Muscle of arm (tissue), 1 donor: ENCODE measurements at regions not wholly inside any gene's neighbourhood (a gene's known extent, or its start where the extent isn't known, plus 50 kb on each side); places are given as distances from the start of the nearest gene placed in this dataset.

Experiments
- DNase-seq: peaks from one replicate; pipeline ENCODE4 v3.0.0-alpha.2; 2013

DNA sequence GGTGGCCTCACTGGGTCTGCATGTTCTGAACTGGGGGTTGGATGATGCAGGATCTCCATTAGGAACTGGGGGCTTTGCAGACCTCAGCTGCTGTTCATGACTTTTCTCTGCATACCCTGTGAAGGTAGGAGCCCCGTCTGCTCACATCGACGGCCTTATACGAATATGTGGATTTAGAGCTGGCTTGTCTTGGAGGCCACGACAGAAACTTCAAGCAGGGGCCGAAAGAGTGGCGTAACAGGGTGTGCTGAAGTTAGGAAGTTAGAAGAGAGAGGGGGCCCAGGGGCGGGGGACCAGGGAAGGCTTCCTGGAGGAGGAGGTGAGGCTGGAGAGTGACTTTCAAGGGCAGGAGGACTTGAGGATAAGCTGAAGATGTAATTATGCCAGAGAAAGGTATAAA, 144.9 kb downstream of the TSN start:
- DNase-seq: no peak

DNA sequence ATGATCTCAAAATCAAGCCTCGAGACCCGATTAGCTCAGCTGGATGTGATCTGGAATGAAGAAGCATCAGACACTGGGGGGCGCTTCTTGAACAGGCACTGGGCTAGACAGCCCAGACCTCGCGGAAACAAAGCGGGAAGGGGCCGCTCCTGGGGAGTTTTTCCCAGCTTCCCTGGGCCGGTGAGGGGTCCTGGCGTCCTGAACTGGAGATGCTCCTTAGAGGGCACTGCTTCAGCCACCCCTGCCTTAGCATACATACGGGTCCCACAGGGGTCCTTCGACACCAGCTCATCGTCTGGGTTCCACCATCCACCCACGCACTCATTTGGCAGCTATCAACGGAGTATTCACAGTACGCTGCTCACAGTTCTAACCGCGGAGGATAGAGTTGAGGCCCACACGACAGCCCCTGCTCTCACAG, 146.7 kb downstream of the TSN start:
- DNase-seq: peak; percentile 15

DNA sequence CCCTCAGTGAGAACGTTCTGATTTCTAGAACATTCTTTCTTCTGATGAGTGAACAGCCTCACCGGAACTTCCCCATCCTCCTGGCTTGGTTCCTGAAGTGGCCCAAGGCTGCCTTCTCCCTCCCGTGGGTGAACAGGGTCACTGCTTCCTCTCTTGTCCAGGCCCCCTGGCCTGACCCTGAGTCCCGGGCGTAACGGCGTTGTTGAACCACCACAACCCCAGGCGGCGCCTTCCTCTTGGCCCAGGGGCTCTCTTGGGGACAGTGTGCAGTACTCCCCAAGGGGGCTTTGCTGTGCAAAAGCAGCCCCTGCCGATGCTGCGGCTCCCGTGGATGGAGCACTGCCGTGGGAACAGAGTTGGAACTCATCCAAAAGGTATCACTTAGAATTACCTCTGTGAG, 147.2 kb downstream of the TSN start:
- DNase-seq: no peak

DNA sequence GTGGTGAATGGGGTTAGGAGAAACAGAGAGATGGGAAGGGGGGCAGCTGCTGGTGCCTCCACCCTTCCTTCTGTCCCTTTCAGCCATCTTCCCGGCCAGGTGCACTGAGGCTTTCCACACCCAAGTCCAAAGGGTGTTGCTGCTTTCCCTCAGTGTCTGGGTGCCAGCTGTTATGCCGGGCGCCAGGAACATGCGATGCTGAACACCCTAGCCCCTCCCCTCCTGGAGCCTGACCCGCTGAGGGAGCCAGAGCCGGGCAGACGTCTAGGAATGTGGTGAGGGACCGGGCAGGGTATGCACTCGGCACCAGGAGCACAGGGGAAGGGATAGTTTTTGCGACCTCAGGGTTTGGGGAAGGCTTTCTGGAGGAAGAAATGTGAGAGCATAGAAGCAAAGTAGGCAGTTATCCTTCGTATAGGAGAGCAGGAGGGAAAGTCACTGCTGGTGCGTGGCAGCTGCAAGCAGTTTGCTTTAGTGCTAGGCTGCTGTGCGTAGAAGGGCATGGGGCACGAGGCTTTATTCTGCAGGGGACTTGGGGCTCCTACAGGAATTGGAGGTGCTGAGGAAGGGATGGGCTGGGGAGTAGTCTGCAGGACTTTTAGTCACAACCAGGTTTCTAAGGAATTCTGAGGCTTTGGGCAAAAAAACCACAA, 147.7 kb downstream of the TSN start:
- DNase-seq: peak; percentile 15

DNA sequence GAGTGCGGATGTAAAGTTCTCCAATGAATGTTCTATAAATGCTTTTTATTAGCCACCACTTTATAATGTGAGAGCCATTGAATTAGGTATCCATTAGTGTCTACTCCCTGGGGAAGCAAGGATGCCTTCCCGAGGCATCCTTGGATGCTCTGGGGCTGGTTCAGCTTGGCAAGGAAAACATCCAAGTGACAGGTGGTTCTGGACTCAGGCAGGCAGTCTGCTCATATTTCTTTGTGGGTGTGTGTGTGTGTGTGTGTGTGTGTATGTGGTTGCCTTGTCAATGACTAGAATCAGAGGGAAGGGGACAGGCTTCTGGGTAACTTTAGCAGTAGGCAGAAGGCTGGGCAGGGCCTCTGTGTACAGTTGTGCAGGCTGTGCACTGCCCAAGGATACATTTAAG, 149.2 kb downstream of the TSN start:
- no peak for DNase-seq

DNA sequence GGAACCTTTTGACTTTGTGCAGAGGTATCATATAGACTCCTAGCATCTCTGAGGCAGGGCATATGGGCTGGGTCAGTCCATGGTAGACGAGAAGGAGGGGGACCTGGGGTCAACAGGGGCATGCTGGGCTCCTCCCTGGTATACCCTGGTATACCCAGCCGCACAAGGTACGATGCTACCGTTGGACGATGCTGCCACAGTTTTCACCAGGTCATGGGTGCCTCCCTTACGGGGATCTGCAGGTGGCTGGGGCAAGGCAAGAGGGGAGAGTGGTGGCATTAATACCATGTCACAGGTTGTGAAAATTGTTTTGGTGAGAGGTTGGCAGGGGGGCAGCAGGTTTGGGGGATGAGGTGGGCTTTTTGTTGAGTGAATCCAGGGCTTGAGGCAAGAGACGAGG, 149.8 kb downstream of the TSN start:
- DNase-seq: no peak

DNA sequence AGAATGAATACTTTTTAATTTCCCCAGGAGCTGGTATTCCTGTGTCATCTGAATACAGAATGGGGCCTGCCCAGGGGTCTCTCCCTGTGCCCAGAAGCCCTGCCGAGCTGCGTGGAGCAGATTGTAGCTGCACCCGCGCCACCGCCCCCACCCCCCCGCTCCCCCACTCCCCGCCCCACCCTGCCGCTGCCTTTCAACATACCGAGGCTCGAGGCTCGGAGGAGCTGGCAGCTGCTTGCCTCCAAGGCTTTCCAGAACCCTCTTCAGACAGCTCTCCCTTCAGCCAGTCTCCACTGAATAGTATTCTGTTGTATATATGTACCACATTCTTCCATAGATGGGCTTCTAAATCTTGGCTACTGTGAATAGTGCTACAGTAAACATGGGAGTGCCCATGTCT, 150.7 kb downstream of the TSN start:
- DNase-seq: no peak

DNA sequence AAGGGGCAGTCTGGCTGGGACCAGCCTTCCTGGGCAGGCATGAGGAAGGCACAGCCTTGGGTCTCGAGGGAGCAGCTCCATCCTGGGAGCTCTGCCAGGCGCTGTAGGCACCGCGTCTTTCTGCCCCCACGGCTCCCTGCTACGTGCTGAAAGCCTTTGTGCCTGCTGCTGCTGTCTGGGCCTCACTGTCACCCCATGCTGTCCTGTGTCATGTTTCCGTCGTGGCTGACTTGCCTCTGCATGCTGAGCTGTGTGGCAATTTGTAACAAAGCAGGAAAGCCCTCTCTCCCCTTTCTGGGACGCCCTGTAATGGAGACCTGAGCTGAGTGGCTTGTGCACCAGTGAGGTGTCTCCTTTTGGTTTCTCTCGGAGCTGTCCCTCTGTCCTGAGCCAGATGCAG, 152.5 kb downstream of the TSN start:
- no peak for DNase-seq

DNA sequence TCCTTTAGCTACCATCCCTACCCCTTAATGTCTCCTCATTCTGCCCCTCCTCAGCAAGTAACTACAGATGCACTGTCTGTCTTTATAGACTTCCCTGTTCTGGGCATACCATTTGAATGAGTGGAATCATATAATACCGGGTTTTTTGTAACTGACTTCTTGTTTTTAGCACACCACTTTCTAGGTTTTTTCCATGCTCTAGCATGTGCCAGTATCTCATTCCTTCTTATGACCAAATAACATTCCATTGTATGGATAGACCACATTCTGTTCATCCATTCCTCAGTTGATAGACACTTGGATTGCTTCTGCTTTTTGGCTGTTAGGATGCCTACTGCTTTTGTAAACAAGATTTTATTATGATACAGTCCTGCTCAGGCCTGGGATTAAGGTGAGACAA, 154.7 kb downstream of the TSN start:
- no peak for DNase-seq

DNA sequence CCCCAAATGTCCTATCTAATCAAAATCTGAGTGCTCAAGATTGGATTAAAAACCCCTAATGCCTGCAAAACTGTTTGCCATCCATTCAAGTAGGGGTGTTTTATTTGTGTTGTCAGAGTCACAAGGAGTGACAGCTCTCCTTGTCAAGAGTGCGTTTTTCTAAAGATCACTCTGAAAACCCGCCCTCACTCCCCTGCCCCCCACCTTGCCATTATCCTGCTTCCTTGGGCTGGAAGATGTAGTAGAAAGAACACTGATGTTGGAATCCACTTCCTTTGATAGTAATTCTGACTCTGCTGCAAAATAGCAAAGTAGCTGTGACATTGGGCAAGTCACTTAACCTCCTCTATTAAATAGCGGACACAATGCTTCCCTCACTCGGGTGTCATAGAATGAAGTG, 155.6 kb downstream of the TSN start:
- DNase-seq: no peak

DNA sequence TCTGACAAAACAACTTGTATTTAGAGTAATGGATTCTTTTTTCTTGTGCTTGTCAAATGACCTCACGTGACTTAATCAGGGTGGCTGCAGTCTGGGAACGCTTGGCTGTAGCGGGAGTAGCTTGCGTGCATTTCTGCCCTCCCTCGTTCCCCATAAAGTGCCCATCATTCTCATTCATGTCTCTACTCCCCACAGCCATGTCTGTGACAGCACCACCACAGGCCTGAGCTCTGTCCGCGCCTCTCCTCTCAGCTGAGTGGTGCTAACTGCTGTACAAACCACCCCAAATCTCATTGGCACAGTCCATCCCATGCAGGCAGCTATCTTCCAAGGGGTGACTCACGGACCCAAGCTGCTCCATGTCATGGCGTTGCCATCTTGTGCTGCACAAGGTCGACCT, 161.7 kb downstream of the TSN start:
- DNase-seq: no peak

DNA sequence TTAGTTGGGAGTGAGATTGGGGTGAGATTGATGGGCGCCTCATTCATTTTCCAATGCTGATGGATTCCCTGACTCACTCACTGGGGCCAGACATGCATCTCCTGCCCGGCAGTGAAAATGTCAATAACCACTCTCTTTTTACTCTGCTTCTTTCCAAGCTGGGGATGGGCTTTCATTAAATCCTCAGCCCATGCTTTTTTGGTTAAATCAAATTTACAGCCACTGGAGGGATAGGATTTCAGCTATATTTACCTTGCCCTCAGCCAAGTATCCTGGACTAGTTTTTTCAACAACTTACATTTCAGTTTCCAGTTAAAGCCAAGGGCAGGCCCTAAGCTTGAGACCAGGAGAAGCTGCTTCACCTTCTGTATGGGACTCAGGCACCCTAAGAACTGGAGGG, 162.8 kb downstream of the TSN start:
- no peak for DNase-seq

DNA sequence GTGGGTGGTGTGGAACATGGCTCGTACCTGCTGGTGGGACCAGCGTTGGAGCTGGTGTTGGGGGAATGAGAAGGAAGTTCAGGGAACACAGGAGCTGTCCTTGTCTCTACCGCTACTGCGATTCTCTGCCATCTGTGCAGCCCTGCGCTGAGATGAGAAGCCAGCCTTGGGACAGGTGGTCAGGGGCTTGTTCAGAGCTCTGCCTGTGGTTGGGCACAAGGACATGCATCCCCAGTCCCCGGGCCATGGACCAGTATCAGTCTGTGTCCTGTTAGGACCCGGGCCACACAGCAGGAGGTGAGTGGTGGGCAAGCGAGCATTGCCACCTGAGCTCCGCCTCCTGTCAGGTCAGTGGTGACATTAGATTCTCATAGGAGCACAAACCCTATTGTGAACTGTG, 164.4 kb downstream of the TSN start:
- DNase-seq: no peak

DNA sequence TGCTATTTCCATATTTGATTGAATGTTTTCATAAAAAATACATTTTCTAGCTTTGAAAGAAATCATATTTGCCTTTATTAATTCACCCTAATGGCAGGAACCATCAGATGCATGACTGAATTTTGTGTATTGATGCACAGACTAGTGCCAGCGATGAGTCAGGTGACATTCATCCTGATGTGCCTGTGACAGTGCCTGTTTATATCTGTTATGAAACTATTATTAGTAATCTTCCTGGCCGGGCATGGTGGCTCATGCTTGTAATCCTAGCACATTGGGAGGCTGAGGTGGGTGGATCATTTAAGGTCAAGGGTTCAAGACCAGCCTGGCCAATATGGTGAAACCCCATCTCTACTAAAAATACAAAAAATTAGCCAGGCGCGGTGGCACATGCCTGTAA, 170.0 kb downstream of the TSN start:
- DNase-seq: no peak

DNA sequence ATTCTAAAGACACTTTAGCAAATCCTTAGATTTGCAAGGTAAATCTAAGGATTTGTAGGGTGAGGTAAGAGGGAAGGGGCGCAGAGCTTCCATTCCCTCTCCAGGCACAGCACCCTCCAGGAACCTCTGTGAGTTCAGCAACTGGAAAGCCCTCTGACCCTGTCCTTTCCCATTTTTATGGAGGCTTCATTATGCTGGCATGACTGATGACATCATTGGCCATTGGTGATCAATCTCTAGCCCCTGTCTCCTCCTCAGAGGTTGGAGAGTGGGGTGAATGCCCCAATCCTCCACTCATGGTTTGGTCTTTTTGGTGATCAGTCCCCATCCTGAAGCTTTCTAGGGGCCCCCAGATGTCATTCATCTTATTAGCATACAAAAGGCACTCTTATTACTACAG, 187.8 kb downstream of the TSN start:
- no peak for DNase-seq

DNA sequence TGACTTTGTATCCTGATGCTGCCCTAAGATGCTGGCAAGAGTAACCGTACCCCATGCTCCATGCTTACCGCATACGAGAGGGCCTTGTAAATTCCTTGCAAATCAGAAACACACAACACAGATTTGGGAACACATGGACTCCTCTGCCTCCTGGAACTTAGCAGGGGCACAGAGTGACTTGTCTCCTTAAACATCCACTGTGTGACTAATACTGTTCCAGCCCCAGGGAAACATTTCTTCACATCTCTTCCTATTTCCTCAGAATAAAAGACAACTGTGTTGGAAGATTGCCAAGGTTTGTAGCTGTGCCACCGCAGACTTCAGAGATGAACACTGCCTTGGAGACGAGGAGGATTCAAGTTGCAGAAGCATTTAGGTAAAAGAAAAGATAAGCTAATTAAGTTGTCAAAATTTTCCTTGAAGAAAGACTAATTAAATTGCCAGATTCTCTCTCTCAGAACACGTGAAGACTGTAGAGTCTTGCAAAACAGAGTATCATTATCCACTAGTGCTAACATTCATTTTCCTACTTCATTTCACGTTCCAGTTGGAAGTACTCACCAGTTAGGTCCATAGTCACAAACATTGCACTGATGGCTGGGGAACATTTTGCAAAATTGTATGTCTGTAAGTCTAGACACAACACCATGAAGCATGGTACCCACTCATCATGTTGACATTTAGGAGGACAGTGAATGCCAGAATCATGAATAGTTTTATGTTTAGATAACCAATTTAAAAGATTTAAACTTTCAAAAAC, 188.8 kb downstream of the TSN start:
- no peak for DNase-seq

DNA sequence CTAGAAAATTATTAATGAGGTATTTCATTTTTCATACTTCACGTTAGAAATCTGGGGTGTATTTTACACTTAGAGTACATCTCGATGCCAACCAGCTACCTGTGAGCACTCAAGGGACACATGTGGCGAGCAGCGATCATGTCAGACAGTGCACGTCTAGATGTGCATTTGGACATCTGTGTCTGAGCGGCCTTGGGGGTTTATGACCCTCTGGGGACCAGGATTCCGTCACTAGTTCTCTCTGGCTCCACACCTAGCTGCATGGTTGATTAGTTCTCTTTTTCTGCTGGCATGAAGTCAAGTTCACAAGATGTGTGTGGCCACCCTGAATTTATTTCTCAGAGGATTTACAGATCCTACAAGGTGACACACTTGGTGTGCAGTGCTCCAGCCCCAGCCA, 192.2 kb downstream of the TSN start:
- no peak for DNase-seq

DNA sequence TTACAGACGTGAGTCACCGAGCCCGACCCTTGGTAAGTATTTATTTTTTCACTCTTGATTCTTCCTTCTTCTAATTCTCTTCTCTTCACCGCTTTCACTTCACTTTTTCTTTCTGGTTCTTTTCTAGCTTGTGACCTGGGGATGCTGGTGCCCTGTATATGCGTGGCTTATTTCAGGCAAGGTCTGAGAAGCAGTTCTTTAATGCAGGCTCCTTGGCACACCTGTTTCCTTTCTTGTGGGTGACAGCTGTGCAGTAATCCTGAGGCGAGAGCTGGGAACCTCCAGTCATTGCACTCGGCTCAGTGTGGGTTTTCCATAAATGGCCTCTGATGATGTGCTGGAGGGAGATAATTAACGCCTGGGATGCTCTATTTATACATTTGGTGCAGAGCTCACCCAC, 193.8 kb downstream of the TSN start:
- no peak for DNase-seq

DNA sequence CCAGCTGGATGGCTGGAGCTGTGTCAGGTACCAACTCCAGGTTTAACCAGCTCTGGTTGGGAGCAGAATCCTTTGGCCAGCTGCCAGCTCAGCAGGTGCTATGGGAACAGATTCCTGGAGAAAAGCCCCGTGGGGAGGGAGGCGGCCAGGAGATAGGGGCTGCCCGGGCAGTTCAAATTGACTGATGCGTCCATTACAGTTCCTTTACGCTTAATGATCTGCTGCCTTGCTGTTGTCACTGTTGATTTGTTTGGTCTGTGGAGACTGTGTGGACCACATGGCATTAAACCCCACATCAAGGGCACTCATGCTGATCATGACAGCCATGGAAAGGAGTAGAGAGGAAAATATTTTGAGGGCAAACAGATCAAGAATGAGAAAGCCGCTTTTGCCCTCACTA, 200.0 kb downstream of the TSN start:
- no peak for DNase-seq

DNA sequence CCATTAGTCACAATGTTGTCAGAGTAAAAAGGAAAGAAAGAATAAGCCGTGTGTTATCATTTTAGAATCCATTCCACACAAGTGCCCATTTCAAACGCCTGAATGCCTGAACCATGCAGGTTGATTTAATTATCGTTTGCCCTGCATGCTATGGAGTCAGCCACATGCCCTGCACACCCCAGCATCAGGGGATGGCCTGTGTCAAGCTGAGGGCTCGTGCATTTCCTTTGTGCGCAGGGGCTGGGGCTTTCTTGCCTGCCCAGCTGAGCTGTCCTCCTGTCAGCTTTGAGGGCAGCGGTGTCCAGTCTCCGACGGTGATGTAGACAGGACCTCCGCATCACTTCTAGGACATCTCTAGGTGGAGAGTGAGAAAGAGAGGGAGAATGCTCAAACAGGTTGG, 200.4 kb downstream of the TSN start:
- no peak for DNase-seq

DNA sequence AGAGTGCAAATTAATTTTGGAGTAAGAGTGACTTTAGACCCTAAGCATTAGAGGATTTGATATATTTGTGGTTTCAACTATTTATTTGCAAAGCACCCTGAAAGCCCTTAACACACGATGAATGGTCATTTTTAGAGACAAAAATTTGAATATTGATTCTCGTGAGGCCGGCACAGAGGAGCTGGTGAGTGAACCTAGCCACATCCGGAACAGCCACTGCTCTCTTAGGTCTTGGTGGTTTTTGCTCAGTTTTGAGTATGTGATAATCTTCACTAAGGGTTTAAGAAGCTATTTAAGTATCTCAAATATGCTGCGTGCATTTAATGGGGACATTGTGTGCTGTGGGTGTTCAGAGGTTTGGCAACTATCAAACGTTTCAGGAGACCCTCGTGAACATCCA, 204.8 kb downstream of the TSN start:
- no peak for DNase-seq

DNA sequence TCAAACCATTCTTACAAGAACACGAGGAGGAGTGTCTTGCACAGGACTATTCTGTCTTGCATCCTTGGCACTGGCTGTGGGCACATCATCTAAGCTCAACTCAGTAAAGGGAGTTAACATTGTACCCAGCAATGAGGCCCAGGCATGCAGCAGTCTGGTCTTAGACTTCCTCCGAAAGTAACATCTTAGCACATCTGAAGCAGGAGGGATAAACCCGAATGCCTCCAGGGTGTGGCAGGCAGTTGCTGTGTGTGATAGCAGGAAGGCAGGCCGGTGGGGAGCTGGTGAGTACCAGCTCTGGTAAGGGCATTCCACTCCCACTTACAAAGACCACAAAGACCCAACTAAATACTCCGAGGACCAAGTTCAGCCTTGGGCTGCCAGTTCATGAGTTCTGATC, 206.3 kb downstream of the TSN start:
- DNase-seq: no peak

DNA sequence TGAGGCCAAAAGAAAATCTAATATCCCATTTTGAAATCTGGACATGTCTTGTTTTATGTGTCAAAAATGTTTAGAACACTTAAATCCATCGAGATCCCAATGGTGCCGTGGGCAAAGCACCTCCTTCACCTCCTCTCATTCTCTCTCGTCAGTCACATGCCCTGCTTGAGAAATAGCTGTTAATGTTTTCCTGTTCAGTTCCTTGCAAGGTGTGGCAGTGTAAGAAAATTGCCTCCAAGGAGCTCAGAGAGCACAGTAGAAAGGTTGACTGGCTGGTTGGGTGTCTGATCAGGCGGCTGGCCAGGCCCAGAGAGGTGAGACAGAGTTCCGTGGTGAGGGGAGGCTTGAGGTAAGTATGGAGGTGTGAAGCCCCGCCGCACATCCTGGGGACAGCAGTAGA, 210.2 kb downstream of the TSN start:
- no peak for DNase-seq

DNA sequence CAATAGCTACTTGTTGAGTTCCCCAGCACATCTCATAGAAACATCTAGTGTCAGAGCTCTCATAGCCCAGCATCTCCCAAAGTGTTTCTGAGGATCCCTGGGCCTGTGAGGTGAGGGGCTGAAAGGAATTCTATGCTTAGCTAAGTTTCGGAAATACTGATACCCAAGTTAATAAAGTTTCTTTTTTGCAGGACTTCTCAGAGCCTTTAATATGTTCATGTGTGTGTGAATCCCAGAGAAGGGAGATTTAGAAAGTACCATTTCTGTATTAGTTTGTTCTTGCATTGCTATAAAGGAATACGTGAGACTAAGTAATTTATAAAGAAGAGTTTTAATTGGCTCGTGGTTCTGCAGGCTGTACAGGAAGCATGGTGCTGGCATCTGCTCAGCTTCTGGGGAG, 211.2 kb downstream of the TSN start:
- DNase-seq: no peak
